H1 (cell line): ENCODE measurements at regions not wholly inside any gene's neighbourhood (a gene's known extent, or its start where the extent isn't known, plus 50 kb on each side); places are given as distances from the start of the nearest gene placed in this dataset.

Experiments
- CTCF ChIA-PET: fragments of 300-600 bp; sonication (Branson Sonifier 250); formaldehyde crosslinking; loops from one replicate; lab custom pipeline; 2021; ENCODE audit not compliant: partially characterized antibody; lab: Charles Lee
- POLR2A ChIA-PET: fragments of 300-600 bp; sonication (Branson Sonifier 250); formaldehyde crosslinking; loops from one replicate; lab custom pipeline; 2021; ENCODE audit warnings: inconsistent platforms; ENCODE audit not compliant: partially characterized antibody; lab: Charles Lee
- DNase-seq, 2 experiments: peaks; one replicate each; pipeline versions ENCODE4 v3.0.0 to v3.0.0-alpha.2; 2010 to 2022; ENCODE audit warnings: low spot score in 2 of 2, low read depth in 1 of 2, mixed read lengths in 1 of 2
- FAIRE-seq: peaks from 2 replicates; lab custom pipeline; 2011; peaks lifted over from hg19 to GRCh38; lab: Jason Lieb, UNC
- H2AFZ ChIP-seq: 2 replicates; pipeline ENCODE4 v1.8.1; 2012; ENCODE audit warnings: low read length, inconsistent platforms
- H2AK5ac ChIP-seq: 2 replicates; pipeline ENCODE4 v1.6.1; 2013; ENCODE audit warnings: low read depth, low read length
- H2BK120ac ChIP-seq: replicated peaks from 2 replicates; pipeline ENCODE3; 2013; ENCODE audit warnings: low read depth, low read length, inconsistent platforms
- H2BK12ac ChIP-seq: 2 replicates; pipeline ENCODE4 v1.6.1; 2013; ENCODE audit warnings: low read depth, low read length
- H2BK15ac ChIP-seq: 2 replicates; pipeline ENCODE4 v1.6.1; 2013; ENCODE audit warnings: low read length
- H2BK20ac ChIP-seq: 2 replicates; pipeline ENCODE4 v1.6.1; 2013; ENCODE audit warnings: low read length
- H2BK5ac ChIP-seq: 2 replicates; pipeline ENCODE4 v1.6.1; 2013; ENCODE audit warnings: low read depth, low read length
- H3K14ac ChIP-seq: 2 replicates; pipeline ENCODE4 v1.6.1; 2013; ENCODE audit warnings: inconsistent platforms; ENCODE audit not compliant: insufficient read length
- H3K18ac ChIP-seq: 2 replicates; pipeline ENCODE4 v1.6.1; 2013; ENCODE audit warnings: low read length; ENCODE audit errors: extremely low read depth
- H3K23ac ChIP-seq: 2 replicates; pipeline ENCODE4 v1.6.1; 2013; ENCODE audit warnings: inconsistent platforms; ENCODE audit not compliant: insufficient read length
- H3K23me2 ChIP-seq: 2 replicates; pipeline ENCODE4 v1.6.1; 2013; ENCODE audit warnings: low read depth, low read length
- H3K27ac ChIP-seq: 2 replicates; pipeline ENCODE4 v1.6.1; 2011; ENCODE audit warnings: low read depth, low read length, inconsistent platforms
- H3K27me3 ChIP-seq, 4 experiments: replicated peaks in 1 of 4; 1 replicate in 1 of 4; 2 replicates in 3 of 4; pipeline versions ENCODE4 v1.6.1 to v1.8.1; 2011 to 2013; ENCODE audit warnings: low read length in 3 of 4, mild to moderate bottlenecking in 3 of 4, inconsistent platforms in 2 of 4, mixed read lengths in 2 of 4, moderate library complexity in 1 of 4; ENCODE audit not compliant: control insufficient read depth in 3 of 4, insufficient read depth in 3 of 4; ENCODE audit errors: extremely low read depth in 1 of 4
- H3K36me3 ChIP-seq, 4 experiments: 2 replicates each; pipeline versions ENCODE4 v1.6.1 to v1.8.1; 2011 to 2013; ENCODE audit warnings: mild to moderate bottlenecking in 4 of 4, low read length in 3 of 4, moderate library complexity in 2 of 4, control low read depth in 1 of 4, inconsistent platforms in 1 of 4; ENCODE audit not compliant: insufficient read depth in 4 of 4, control insufficient read depth in 2 of 4
- H3K4ac ChIP-seq: replicated peaks from 2 replicates; pipeline ENCODE3; 2013; ENCODE audit warnings: low read length, low read depth, mixed read lengths, inconsistent platforms; ENCODE audit not compliant: insufficient read length
- H3K4me1 ChIP-seq, 4 experiments: replicated peaks in 1 of 4; 1 replicate in 1 of 4; 2 replicates in 3 of 4; pipeline versions ENCODE4 v1.6.1 to v1.8.1; 2011 to 2013; ENCODE audit warnings: low read length in 3 of 4, inconsistent platforms in 2 of 4, mixed read lengths in 1 of 4; ENCODE audit not compliant: insufficient read depth in 4 of 4, control insufficient read depth in 3 of 4
- H3K4me2 ChIP-seq, 2 experiments: 2 replicates each; pipeline versions ENCODE4 v1.6.1 to v1.8.1; 2011 to 2013; ENCODE audit warnings: low read depth in 2 of 2, low read length in 2 of 2, control low read depth in 1 of 2, inconsistent platforms in 1 of 2, mild to moderate bottlenecking in 1 of 2; ENCODE audit not compliant: insufficient read depth in 1 of 2
- H3K4me3 ChIP-seq, 4 experiments: fragments of 200-600, 300-600 bp in 1 of 4; sonication (generic), shearing (Covaris generic), sonication (Bioruptor Twin) in 1 of 4; 2 replicates each; pipeline versions ENCODE4 v1.5.1 to v1.8.1; 2011 to 2016; ENCODE audit warnings: low read length in 4 of 4, low read depth in 3 of 4, control low read depth in 2 of 4, inconsistent platforms in 2 of 4, mild to moderate bottlenecking in 2 of 4, mixed read lengths in 1 of 4, moderate library complexity in 1 of 4; ENCODE audit not compliant: insufficient read depth in 2 of 4; ENCODE audit errors: extremely low read depth in 1 of 4
- H3K56ac ChIP-seq: replicated peaks from 2 replicates; pipeline ENCODE3; 2013; ENCODE audit warnings: low read depth, mild to moderate bottlenecking, mixed read lengths, low read length, inconsistent platforms; ENCODE audit not compliant: insufficient read length
- H3K79me1 ChIP-seq: 2 replicates; pipeline ENCODE4 v1.6.1; 2013; ENCODE audit warnings: low read depth, low read length, control low read depth
- H3K79me2 ChIP-seq, 2 experiments: 2 replicates each; pipeline versions ENCODE4 v1.6.1 to v1.8.1; 2012 to 2013; ENCODE audit warnings: low read length in 2 of 2, mild to moderate bottlenecking in 2 of 2, inconsistent platforms in 1 of 2; ENCODE audit not compliant: insufficient read depth in 2 of 2, control insufficient read depth in 1 of 2
- H3K9ac ChIP-seq, 4 experiments: replicated peaks in 1 of 4; 1 replicate in 1 of 4; 2 replicates in 3 of 4; pipeline versions ENCODE4 v1.6.1 to v1.8.1; 2011 to 2013; ENCODE audit warnings: low read depth in 3 of 4, low read length in 3 of 4, control low read depth in 2 of 4, mild to moderate bottlenecking in 2 of 4, moderate library complexity in 2 of 4, inconsistent platforms in 1 of 4; ENCODE audit errors: extremely low read depth in 1 of 4
- H3K9me3 ChIP-seq, 2 experiments: 2 replicates each; pipeline versions ENCODE4 v1.6.1 to v1.8.1; 2012 to 2013; ENCODE audit warnings: mild to moderate bottlenecking in 2 of 2, moderate library complexity in 2 of 2, control low read depth in 1 of 2, inconsistent platforms in 1 of 2, low read depth in 1 of 2, low read length in 1 of 2, mixed read lengths in 1 of 2; ENCODE audit not compliant: insufficient read depth in 2 of 2
- H4K20me1 ChIP-seq, 2 experiments: replicated peaks in 1 of 2; 2 replicates each; pipeline versions ENCODE3 to v1.8.1; 2011 to 2013; ENCODE audit warnings: inconsistent platforms in 2 of 2, low read length in 2 of 2, mild to moderate bottlenecking in 1 of 2; ENCODE audit not compliant: insufficient read depth in 2 of 2, control insufficient read depth in 1 of 2
- H4K5ac ChIP-seq: 2 replicates; pipeline ENCODE4 v1.6.1; 2013; ENCODE audit warnings: low read length, low read depth, mixed read lengths, inconsistent platforms; ENCODE audit not compliant: insufficient read length
- H4K8ac ChIP-seq: 2 replicates; pipeline ENCODE4 v1.8.0; 2013; ENCODE audit warnings: mild to moderate bottlenecking, moderate library complexity, low read length, inconsistent platforms; ENCODE audit not compliant: insufficient read depth; ENCODE audit errors: extremely low read depth
- H4K91ac ChIP-seq: replicated peaks from 2 replicates; pipeline ENCODE3; 2013; ENCODE audit warnings: low read length, mixed read lengths, inconsistent platforms; ENCODE audit not compliant: insufficient read length
- CHD2 ChIP-seq: IDR thresholded peaks from 2 replicates; pipeline ENCODE4 v1.6.1; 2012; ENCODE audit warnings: low read length, improper control_type of control experiment
- E2F6 ChIP-seq: IDR thresholded peaks from 2 replicates; pipeline ENCODE4 v1.6.1; 2012; ENCODE audit warnings: inconsistent platforms
- GABPA ChIP-seq: IDR thresholded peaks from 2 replicates; pipeline ENCODE4 v1.6.1; 2011; ENCODE audit warnings: mild to moderate bottlenecking, low read length, moderate library complexity, borderline replicate concordance; ENCODE audit not compliant: insufficient read depth
- KDM1A ChIP-seq: fragments of 200-600, 300-600 bp; sonication (generic); IDR thresholded peaks from 2 replicates; pipeline ENCODE4 v1.7.1; 2016; ENCODE audit warnings: mild to moderate bottlenecking, low read length, borderline replicate concordance
- KDM4A ChIP-seq: IDR thresholded peaks from one replicate; pipeline ENCODE4 v1.7.1; 2012; ENCODE audit warnings: low read depth, mild to moderate bottlenecking, moderate library complexity, low read length, inconsistent platforms; ENCODE audit not compliant: severe bottlenecking
- MAX ChIP-seq: IDR thresholded peaks from 2 replicates; pipeline ENCODE4 v1.6.1; 2012; ENCODE audit warnings: inconsistent platforms
- NRF1 ChIP-seq: IDR thresholded peaks from 2 replicates; pipeline ENCODE4 v1.6.1; 2011; ENCODE audit warnings: mild to moderate bottlenecking, low read depth, low read length, improper control_type of control experiment
- POLR2A ChIP-seq, 2 experiments: IDR thresholded peaks; 1 replicate in 1 of 2; 2 replicates in 1 of 2; pipeline ENCODE4 v1.6.1; 2011; ENCODE audit warnings: low read depth in 2 of 2, low read length in 2 of 2, mild to moderate bottlenecking in 2 of 2; ENCODE audit errors: control extremely low read depth in 1 of 2
- SIN3A ChIP-seq, 2 experiments: IDR thresholded peaks in 1 of 2; conservative IDR thresholded peaks in 1 of 2; 2 replicates each; pipeline ENCODE4 v1.6.1; 2011 to 2012; ENCODE audit warnings: low read length in 2 of 2, improper control_type of control experiment in 1 of 2, low read depth in 1 of 2, mild to moderate bottlenecking in 1 of 2
- SIX5 ChIP-seq: IDR thresholded peaks from 2 replicates; pipeline ENCODE4 v1.6.1; 2011; ENCODE audit warnings: mild to moderate bottlenecking, low read depth, low read length
- SP1 ChIP-seq: IDR thresholded peaks from 2 replicates; pipeline ENCODE4 v1.6.1; 2011; ENCODE audit warnings: low read depth, low read length
- SP4 ChIP-seq: IDR thresholded peaks from 2 replicates; pipeline ENCODE4 v1.6.1; 2012; ENCODE audit warnings: low read length, inconsistent platforms
- WGBS, 2 experiments: shearing (Covaris generic) in 1 of 2; methylation state at CpG; one replicate each; pipeline versions ENCODE4 v1.1.6 to v1.1.7; 2013 to 2015; ENCODE audit warnings: low lambda C conversion rate in 2 of 2, mixed read lengths in 2 of 2, inconsistent platforms in 1 of 2, low coverage in 1 of 2, missing lambda C conversion rate in 1 of 2; ENCODE audit not compliant: insufficient replicate concordance in 2 of 2, insufficient coverage in 1 of 2, insufficient read length in 1 of 2; ENCODE audit errors: extremely low coverage in 1 of 2, missing lambda C conversion rate in 1 of 2; 5-methylcytosine and 5-hydroxymethylcytosine counted together

- Histone ChIP-seq H2BK120ac (no peak overlapping the region), H3K4ac (no peak overlapping the region), H4K91ac (no peak overlapping the region), H4K8ac (no peak overlapping the region), H3K4me1 (no peaks in the 10 kb centered on the region; a peak in 1 of 7 replicates), H2BK15ac (no peak overlapping the region), H3K14ac (no peak overlapping the region), H3K27me3 (no peaks in the 10 kb centered on the region), H2AFZ (no peak overlapping the region), H3K4me3 (no peak overlapping the region), H2BK5ac (no peak overlapping the region), H3K79me1 (no peaks in the 10 kb centered on the region), H3K79me2 (no peaks in the 10 kb centered on the region), H4K20me1 (no peaks in the 10 kb centered on the region), H3K9me3 (no peaks in the 10 kb centered on the region), H2BK12ac (no peak overlapping the region), H3K18ac (no peak overlapping the region), H3K36me3 (no peaks in the 10 kb centered on the region), H2AK5ac (no peak overlapping the region), H3K56ac (no peak overlapping the region), H4K5ac (no peak overlapping the region), H3K23me2 (no peaks in the 10 kb centered on the region), H3K27ac (no peak overlapping the region), H3K4me2 (no peak overlapping the region)
- ChIA-PET POLR2A (no interaction called here), CTCF (interaction anchor here (1.0 kb wide), 1 partner anchor 177 kb away, joined by 3 read pairs; no protein-coding TSS in a partner anchor)
- DNase-seq, result no peak
- FAIRE-seq, result no peak
- WGBS, 2 experiments, result 88% methylated on average over 2 of the region's 2 CpGs; no CpG with 5 or more reads in 1 of the 2 experiments
- TF ChIP-seq E2F6 (no peak), SP4 (no peak), NRF1 (no peak), SIX5 (no peak), CHD2 (no peak), MAX (no peak), KDM1A (no peak), KDM4A (no peak), GABPA (no peak), POLR2A (IDR thresholded peaks at IDR 0.05; ENCODE audit: control extremely low read depth in 1 of 2, low read depth in 2 of 2, low read length in 2 of 2) (no peak), SP1 (no peak), SIN3A (conservative IDR thresholded peaks at IDR 0.05 in 1 of 2, IDR thresholded peaks at IDR 0.05 in 1 of 2; ENCODE audit: low read depth in 1 of 2, low read length in 2 of 2) (no peak)
- TF ChIP-seq, all 59 proteins: peak for 0
- Histone ChIP-seq H3K9ac (no peak overlapping the region), H2BK20ac (no peak overlapping the region), H3K23ac (no peak overlapping the region)
These were observed 99.6 kb upstream of the COG2 start for GRCh38 chr1:230542681-230543080.
